Stomach smooth muscle (tissue), 2 donors: ENCODE measurements at regions not wholly inside any gene's neighbourhood (a gene's known extent, or its start where the extent isn't known, plus 50 kb on each side); places are given as distances from the start of the nearest gene placed in this dataset.
A peak's percentile ranks its signal among the peaks of the same experiment; 100 is the strongest.

Experiments used
- H3K27ac ChIP-seq: one replicate; pipeline ENCODE4 v1.7.0; 2013; ENCODE audit warnings: mild to moderate bottlenecking, low read length, inconsistent platforms
- H3K27me3 ChIP-seq, 2 donors: one replicate each; pipeline ENCODE4 v1.7.0; 2013; ENCODE audit warnings: low read length in 2 of 2; ENCODE audit not compliant: insufficient read depth in 2 of 2, control insufficient read depth in 1 of 2
- H3K36me3 ChIP-seq, 2 donors: one replicate each; pipeline ENCODE4 v1.7.0; 2013; ENCODE audit warnings: low read length in 2 of 2; ENCODE audit not compliant: control insufficient read depth in 2 of 2, insufficient read depth in 2 of 2
- H3K4me1 ChIP-seq: one replicate; pipeline ENCODE4 v1.7.0; 2013; ENCODE audit warnings: low read length; ENCODE audit not compliant: control insufficient read depth, insufficient read depth
- H3K4me3 ChIP-seq, 2 donors: one replicate each; pipeline ENCODE4 v1.7.0; 2013; ENCODE audit warnings: low read length in 2 of 2
- H3K9ac ChIP-seq, 2 donors: one replicate each; pipeline ENCODE4 v1.7.0; 2013; ENCODE audit warnings: low read length in 2 of 2, mild to moderate bottlenecking in 1 of 2
- H3K9me3 ChIP-seq, 2 donors: one replicate each; pipeline ENCODE4 v1.7.0; 2013; ENCODE audit warnings: low read length in 2 of 2; ENCODE audit not compliant: control insufficient read depth in 2 of 2
- donor health status: healthy.
- donor health status: Pancreatic carcinoma.

DNA sequence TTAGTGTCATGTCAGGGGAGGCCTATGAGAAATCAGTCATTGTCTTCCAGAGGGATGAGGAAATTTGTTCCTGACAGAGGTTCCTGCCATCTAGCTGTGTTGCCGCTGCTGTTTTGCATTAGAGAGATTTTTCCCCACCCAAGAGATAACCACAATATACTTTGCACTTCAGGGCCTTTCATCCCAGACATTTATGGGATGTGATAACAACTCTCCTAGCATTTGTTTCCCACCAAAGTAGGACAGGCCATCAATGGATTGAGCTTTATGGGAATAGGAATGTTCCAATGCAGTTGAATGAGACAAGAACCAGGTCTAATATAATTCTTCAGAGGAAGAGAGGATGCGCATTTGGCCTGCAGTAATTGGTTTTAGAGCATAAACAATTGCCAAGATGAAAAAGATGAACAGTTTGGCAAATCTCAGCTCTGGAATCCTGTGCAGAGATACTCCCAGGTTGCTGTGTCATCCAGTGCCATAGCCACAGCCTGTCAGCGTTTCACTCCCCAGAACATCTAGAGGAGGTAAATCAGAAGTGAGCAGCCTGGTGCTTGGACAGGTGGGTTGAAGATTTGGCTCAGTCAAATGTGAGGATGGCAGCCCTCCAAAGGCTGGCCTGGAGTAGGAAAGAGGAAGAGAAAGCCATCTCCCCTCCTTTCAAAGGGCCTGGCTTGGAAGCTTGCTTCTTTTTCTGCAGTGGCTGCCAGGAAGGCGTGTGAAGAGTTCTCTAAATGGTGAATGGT lies 93.7 kb upstream of the SETBP1 start:
- Histone ChIP-seq H3K27me3 (no peaks in the 10 kb centered on the region), H3K4me3 (no peak overlapping the region), H3K9ac (no peak overlapping the region), H3K9me3 (no peaks in the 10 kb centered on the region), H3K27ac (no peak overlapping the region), H3K4me1 (peaks cover 22% of the 10 kb centered on the region), H3K36me3 (no peaks in the 10 kb centered on the region)

- Histone ChIP-seq H3K27ac (no peak overlapping the region), H3K4me3 (no peak overlapping the region), H3K4me1 (peaks cover 26% of the 10 kb centered on the region), H3K27me3 (no peaks in the 10 kb centered on the region), H3K9ac (no peak overlapping the region), H3K9me3 (no peaks in the 10 kb centered on the region), H3K36me3 (no peaks in the 10 kb centered on the region)
These were observed 92.2 kb upstream of the SETBP1 start for GRCh38 chr18:44588508-44588907.

GRCh38 chr18:44589693-44590355 lies 90.9 kb upstream of the SETBP1 start:
- Histone ChIP-seq H3K9ac (no peak overlapping the region), H3K9me3 (no peaks in the 10 kb centered on the region), H3K4me1 (peaks cover 26% of the 10 kb centered on the region), H3K27ac (peak overlapping the region; percentile 62), H3K4me3 (no peak overlapping the region), H3K36me3 (no peaks in the 10 kb centered on the region), H3K27me3 (no peaks in the 10 kb centered on the region)

DNA sequence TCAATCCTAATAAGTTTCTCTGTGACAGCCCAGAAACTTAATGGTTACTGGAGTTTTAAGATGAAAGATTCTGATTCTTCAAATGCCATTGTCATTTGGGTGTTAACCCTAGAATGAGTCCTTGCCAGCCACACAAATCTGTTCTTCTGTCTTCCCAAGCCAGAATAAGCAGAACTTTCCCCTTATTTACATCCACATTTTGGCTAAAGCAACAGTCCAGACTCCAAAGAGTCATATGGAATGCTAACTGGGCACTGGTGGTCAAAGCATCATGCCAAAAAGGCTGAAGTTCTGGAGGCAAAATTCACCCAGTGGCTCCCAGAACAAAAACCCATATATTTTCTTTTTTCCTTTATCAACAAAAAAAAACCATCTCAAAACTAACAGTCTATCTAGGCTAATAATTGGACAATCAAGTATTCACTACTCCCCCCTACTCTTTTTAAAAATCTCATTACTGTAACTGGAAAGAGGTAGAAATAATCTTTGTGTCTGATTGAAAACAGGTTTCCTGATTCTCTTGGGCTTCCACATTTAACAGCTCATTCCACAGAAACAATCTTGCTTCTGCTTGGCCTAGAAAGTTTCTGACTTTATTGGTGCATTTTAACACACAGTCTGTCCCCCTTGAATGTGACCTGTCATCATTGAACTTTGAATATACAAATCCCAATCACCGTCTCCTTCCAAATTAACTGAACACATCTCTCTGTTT lies 89.6 kb upstream of the SETBP1 start:
- no peaks in the 10 kb centered on the region for H3K36me3 ChIP-seq
- H3K27me3 ChIP-seq = no peaks in the 10 kb centered on the region
- no peaks in the 10 kb centered on the region for H3K9me3 ChIP-seq
- no peak overlapping the region for H3K4me3 ChIP-seq
- H3K4me1 ChIP-seq = peaks cover 29% of the 10 kb centered on the region
- no peak overlapping the region for H3K9ac ChIP-seq
- peak overlapping the region; percentile 50 for H3K27ac ChIP-seq

- Histone ChIP-seq H3K4me1 (peaks cover 29% of the 10 kb centered on the region), H3K36me3 (no peaks in the 10 kb centered on the region), H3K4me3 (peak overlapping the region in 1 of 2 donors; percentile 10), H3K9me3 (no peaks in the 10 kb centered on the region), H3K27ac (peak overlapping the region; percentile 25), H3K9ac (no peak overlapping the region), H3K27me3 (no peaks in the 10 kb centered on the region)
These were observed 88.0 kb upstream of the SETBP1 start for GRCh38 chr18:44592639-44593038.

- peaks cover 17% of the 10 kb centered on the region for H3K4me1 ChIP-seq
- no peaks in the 10 kb centered on the region for H3K27me3 ChIP-seq
- no peak overlapping the region for H3K4me3 ChIP-seq
- H3K27ac ChIP-seq = no peak overlapping the region
- no peaks in the 10 kb centered on the region for H3K36me3 ChIP-seq
- no peaks in the 10 kb centered on the region for H3K9me3 ChIP-seq
- no peak overlapping the region for H3K9ac ChIP-seq
These were observed 85.8 kb upstream of the SETBP1 start for GRCh38 chr18:44594799-44595467.

GRCh38 chr18:44597797-44598196 lies 82.9 kb upstream of the SETBP1 start:
- Histone ChIP-seq H3K4me1 (peaks cover 6% of the 10 kb centered on the region), H3K27ac (no peak overlapping the region)

DNA sequence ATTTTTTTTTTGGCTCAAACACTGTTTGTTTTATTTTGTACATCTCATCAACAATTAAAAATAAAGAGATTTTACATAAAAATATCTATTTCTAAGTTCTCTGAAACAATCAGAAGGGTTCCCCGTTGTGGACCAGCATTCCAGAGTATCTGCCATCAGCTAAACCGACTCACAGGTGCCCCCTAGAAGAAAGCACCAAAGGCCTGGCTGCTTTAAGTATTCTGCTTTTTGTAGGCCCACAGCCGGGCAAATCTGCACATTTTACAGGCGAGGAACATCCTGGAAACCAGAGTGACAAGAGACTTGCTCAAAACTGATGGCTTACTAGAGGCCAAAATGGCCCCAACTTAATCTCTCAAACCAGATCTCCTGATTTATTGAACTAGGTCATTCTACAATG lies 82.2 kb upstream of the SETBP1 start:
- no peaks in the 10 kb centered on the region for H3K36me3 ChIP-seq
- no peak overlapping the region for H3K4me3 ChIP-seq
- H3K4me1 ChIP-seq = peaks cover 5% of the 10 kb centered on the region
- H3K9me3 ChIP-seq = no peaks in the 10 kb centered on the region
- no peak overlapping the region for H3K9ac ChIP-seq
- H3K27ac ChIP-seq = no peak overlapping the region
- H3K27me3 ChIP-seq = no peaks in the 10 kb centered on the region

More at GRCh38 chr18:44597797-44598196, 82.9 kb upstream of the SETBP1 start:
- Histone ChIP-seq H3K27me3 (no peaks in the 10 kb centered on the region), H3K36me3 (no peaks in the 10 kb centered on the region), H3K4me3 (no peak overlapping the region), H3K9me3 (no peaks in the 10 kb centered on the region), H3K9ac (no peak overlapping the region)

DNA sequence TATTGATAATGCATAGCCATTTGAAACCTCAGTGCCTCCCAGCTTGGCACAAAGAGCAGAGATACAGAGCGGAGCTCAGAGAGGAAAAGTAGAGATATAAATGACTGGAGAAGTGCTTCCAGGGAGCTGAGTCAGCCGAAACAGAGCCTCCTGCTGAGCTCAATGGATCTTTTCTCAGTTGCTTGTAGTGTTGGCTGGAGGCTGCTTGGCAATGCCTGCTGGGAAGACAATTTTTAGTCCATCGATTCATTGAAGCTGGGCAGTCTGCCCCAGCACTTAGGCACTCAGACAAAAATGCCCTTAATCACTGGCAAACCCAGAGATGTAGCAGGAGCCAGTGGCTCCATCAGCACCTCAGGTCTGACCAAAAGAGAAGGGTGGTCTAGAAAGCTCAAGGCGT lies 81.3 kb upstream of the SETBP1 start:
- Histone ChIP-seq H3K4me1 (peaks cover 5% of the 10 kb centered on the region), H3K4me3 (peak overlapping the region in 1 of 2 donors; percentile 4), H3K27ac (no peak overlapping the region), H3K27me3 (no peaks in the 10 kb centered on the region), H3K9me3 (no peaks in the 10 kb centered on the region), H3K36me3 (no peaks in the 10 kb centered on the region), H3K9ac (no peak overlapping the region)

DNA sequence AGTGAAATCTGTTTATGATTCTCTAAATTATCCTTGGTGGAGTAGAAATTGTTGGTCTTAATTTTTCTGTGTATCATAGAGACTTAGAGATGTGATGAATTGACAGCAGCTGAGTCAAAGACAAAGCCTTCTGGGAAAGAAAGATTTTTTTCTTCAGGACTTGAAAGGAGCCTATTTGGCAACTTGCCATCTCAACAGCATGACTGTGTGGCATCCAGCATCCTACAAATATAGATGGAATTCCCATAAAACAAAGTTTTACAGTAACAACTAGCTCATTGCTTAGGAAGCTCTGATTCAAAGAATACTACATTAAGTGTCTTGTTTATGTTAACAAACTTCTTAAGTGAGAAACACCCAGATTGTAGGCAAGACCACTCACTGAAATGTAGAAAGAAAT lies 79.2 kb upstream of the SETBP1 start:
- Histone ChIP-seq H3K36me3 (no peaks in the 10 kb centered on the region), H3K9me3 (no peaks in the 10 kb centered on the region), H3K27ac (no peak overlapping the region), H3K4me1 (peaks cover 2% of the 10 kb centered on the region), H3K9ac (no peak overlapping the region), H3K4me3 (no peak overlapping the region), H3K27me3 (no peaks in the 10 kb centered on the region)
